ENCODE measurements at regions not wholly inside any gene's neighbourhood (a gene's known extent, or its start where the extent isn't known, plus 50 kb on each side); places are given as distances from the start of the nearest gene placed in this dataset.
"Not testable (repeated sequence)": the region's sequence is repeated elsewhere in the genome, so short reads cannot be mapped to it uniquely, and the experiment has no call there.

DNA sequence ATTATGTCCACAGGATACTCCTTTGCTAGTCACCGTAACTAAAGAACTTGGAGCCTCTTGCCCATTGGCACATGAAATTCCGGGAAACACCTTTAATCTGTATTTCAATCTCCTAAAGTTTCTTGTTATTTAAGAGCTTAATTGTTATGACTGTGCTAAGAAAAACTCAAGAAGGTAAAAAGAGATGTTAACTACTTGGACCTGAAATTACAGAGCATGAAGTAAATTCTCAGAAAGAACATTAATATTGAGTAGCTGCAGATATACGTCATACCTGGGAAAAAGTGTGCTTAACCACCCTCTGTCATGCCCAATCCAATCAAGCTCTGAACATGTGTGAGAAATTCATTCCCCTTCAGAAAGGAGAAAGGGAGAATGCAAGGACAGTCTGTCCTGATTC, 394.9 kb upstream of the PTGER4 start:
- no peak for DNase-seq

DNA sequence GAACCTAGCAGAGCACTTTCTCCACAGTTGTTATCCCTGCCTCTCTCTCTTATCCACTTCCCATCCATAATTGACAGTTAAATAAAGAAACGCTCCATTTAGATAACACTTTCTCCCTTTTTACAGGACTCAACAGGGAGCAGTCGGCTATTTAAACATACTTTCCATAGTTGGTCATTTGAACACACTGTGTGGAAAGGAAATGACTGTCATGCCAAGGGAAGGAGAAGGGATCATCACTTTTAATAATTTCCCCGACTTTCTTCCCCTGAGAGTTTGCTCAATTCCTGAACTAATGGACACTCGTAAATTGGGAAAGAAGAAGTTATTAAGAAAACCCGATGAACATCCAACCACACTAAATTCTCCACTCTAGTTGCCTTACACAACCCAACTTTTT, 400.8 kb upstream of the PTGER4 start:
- no peak for DNase-seq

DNA sequence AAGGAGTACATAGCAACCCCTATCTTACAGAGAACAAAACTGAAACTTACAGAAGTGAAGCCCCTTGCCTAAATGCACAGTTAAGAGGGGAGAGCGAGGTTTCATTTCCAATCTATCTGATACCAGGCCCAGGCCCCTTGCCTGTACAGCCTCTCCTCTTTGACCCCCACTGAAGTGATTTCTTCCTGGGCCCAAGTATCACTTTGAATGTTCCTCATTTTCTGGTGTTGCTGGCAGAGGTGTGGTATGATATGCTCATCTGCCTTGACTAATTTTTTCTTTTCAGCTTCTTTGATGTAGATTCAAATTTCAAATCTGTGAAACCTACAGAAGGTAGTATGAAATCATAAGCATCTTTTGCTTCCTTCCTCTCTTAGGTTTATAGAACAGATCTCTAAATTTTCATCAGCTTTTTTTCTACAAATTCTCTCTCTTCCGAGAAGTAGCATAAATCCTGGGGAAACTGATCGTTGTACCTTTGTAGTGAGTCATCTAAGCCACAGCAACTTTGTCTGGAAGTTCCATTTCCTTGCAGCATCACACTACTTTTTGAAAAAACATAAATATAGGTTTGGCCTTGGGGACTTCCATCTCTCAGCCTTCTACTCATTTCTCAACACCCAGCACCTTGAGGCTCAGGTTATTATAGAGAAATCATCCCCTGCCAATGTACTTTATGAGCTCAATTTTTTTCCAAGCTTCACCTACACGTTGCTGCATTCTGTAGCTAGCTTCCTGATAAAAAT, 402.4 kb upstream of the PTGER4 start:
- no peak for DNase-seq

DNA sequence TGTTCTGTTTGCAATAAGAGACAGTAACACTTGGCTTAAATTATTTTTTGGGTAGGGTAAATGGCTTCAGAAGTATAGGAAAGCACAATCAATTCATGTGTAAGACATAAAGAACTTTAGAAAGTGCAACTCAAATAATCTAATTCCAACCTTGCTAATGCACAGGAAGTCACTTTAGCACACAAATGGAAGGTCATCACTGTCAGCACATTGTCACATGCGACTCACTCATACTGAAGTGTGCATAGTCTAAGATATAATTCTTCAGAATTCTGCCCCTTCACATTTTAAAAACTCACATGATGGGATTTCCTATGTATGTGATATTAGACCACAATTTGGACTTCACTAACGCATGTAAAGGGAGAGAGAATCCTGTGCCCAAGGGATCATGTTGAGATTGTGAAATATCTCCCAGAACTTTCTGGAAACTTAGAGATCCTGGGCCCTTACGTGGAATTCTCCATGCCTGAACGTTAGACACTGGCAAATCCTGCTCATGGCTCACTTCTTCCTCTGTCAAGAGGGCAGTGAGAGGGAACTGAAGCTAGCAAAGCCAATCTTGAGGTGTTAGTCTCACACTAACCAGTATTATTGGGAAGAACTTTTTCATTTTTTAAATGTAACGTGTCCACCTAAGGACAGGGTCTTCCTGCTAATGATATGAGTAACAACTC, 403.2 kb upstream of the PTGER4 start:
- DNase-seq = no peak

DNA sequence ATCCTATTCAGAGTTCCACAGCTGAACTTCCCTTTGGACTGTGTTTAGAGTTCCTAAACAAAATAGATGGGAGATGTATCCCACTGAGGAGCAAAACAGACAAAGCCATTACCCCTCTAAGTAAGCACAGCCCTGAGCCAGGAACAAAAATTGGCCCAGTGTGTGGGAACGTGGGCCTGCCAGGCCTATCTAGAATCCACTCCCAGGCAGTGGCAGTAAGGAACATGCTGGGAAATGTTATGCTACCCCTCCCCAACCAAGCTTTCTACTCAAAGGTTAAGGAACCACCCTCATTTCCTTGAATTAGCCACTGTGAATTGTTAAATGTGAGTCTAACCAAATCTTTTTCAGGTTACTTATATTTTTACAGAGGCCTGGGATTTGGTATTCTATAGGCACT, 405.1 kb upstream of the PTGER4 start:
- no peak for DNase-seq

DNA sequence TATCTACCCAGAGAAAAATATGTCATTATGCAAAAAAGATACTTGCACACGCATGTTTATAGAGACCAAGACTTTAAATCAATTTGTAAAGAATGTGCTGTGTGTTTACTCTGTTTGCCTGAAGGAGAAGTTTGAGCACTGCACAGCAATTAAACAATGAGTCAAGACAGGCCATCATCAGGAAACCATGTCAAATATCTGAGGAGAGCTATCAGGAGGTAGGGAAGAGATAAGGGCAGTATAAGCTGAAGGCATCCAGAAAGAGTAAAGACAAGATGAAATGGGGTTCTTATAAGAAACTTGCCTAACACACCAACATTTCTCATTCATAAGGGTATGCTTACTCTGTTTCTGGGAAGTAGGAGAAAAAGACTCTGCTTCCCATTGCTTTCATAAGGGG, 405.8 kb upstream of the PTGER4 start:
- no peak for DNase-seq

DNA sequence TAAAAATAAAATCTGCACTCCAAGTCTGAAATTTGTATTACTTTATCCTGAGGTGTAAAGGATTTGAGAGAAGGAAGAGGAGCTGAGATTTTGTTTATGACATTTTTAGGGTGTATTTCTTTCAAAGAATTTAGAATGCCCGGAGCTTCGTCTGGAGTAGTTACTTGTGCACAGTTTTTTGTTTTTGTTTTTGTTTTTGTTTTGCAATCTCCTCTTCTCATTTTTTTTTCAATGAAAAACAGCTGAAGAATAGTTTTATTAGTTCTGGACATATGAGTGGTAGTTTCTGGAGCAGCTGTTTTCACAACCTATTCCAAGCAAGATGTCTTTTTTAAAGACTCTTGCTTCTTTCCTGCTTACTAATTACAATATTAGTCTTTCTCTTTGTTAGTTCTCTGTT, 408.2 kb upstream of the PTGER4 start:
- DNase-seq = no peak

DNA sequence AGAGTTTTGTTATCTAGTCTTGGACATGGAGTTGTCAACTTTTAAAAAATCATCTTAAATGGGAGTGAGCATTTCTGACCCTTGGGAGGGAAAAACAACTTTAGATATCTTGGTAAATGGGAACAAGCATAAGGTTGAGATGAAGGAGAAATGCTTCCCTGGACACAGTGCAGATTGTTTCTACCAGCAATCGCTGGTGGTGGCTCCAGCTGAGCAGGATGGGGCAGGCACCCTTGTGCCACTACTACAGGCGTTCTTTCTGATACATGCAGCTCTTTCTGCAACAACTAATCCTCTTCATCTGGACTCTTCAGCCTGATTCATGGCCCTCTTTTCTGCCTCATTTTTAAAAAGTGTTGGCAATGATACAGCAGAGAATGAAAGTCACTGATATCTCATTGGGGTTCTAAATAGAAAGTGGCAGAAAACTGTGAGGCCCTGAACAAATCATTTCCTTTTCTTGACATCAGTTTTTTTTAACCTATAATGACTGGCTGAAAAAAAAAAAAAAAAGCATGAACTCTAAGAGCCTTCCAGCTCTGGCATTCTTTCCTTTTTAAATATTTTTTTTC, 409.4 kb upstream of the PTGER4 start:
- no peak for DNase-seq

DNA sequence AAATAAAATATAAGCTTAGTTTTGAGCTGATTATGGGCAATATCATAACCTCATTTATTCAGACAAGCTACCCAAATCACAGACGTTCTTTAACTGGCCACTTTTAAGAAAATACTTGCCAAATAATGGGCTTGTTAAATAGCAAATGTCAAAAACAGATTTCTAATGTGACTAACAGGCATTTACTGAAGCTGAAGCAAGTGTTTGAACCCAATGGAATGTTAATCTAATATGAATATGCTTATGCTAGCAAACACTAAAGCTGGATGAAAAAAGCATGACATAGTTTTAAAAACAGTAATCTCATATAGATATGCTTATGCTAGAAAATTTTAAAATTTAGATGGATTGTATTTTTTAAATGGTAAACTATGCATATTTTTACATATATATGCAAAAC, 411.6 kb upstream of the PTGER4 start:
- peak in 2 of 3 donors; percentile 19 to 27 for DNase-seq

DNA sequence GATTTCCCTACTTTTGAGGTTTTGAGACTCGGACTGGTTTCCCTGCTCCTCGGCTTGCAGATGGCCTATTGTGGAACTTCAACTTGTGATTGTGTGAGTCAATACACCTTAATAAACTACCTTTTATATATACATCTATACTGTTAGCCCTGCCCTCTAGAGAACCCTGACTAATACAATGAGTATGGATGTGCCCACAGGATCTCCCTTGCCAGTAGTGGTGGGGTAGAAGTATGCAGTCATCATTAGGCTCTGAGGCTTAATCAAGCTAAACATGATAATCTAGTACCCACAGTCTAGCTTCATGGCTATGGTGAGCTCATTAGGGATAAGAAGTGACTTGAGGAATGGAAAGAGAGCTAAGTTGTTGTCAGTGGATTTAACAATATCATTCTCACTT, 412.8 kb upstream of the PTGER4 start:
- DNase-seq = no peak

DNA sequence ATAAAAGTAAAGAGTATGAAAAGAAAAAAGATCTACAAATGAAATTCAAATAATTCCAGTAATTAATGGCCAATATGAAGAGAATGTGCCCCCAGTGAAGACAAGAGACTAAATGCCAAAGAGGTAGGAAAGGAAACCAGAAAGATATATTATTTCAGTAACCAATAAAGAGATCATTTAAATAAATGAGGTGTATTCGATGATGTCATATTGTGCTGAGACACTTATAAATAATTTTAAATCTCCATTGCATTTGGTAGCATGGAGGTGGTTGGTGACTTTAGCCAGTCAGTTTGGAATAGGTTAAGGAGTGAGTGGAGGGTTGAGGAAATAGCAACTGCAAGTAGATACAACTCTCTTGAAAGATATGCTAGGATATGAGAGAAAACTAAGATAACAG, 417.7 kb upstream of the PTGER4 start:
- DNase-seq = no peak

DNA sequence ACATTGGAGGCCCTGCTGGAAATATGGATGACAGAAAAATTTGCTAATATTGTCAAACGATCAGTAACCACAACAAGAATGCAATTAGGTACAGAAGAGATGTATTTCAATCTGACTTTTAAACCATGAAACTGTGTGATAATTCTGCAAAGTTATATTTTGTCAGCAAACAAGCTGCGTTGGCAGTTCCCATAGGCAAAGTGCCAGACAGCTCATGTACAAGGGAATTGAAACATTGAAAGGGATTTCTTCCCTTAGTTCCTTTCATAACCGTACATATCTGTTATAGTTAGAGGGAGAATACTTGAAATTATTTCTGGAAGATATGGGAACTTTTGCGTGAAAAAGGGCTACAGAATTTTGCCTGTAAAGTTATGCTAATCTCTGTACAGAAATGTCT, 419.4 kb upstream of the PTGER4 start:
- peak; percentile 12 to 68 (median 46) for DNase-seq

DNA sequence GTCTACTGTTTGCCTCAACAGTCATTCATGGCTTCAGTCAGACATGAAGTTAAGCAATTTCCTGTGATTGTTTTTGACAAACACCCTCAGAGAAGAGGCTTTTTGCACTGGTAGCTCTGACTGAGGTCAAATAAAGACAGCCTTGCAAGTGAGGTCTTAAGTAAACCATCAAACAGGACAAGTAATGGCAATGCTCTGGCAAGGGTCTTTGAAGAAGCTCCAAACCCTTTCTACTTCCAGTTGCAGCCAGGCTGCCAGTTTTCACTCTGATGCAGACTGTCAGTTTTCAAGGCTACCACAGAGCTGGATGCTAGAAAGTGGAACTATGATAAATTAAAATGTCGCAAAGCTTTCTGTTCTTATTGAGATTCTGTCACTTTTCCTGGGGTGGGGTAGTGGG, 421.5 kb upstream of the PTGER4 start:
- no peak for DNase-seq

DNA sequence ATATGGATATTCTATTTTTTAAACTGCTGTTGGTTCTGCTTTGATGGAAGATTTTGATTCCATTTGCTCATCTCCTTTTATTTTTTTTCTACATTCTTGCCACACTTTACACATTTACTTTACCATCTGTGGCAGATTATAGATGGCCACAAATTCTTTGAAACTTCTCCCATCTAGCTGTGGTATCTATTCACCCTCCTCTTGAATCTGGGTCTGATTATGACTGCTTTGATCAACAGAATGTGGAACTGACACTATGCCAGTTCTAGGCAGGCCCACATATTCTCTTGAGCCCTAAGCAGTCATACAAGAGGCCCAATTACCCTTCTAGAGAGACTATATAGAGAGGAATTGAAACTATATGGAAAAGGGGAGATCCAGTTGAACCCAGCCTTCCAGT, 439.0 kb upstream of the PTGER4 start:
- no peak for DNase-seq

DNA sequence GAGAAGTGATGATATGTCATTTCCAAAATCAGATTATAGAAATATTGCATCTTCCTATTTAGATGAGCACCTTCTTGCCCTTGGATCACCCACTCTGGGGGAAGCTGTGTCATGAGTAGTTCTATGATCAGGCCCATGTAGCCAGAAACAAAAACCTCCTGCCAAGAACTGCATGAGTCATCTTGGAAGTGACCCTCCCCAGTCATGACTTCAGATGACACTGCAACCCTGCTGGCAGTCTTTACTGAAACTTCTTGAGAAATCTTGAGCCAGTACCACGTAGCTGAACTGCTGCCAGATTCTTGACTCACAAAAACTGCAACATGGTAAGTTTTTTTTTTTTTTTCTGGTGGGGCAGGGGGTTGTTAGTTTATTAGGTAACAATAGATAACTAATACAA, 439.6 kb upstream of the PTGER4 start:
- no peak for DNase-seq

DNA sequence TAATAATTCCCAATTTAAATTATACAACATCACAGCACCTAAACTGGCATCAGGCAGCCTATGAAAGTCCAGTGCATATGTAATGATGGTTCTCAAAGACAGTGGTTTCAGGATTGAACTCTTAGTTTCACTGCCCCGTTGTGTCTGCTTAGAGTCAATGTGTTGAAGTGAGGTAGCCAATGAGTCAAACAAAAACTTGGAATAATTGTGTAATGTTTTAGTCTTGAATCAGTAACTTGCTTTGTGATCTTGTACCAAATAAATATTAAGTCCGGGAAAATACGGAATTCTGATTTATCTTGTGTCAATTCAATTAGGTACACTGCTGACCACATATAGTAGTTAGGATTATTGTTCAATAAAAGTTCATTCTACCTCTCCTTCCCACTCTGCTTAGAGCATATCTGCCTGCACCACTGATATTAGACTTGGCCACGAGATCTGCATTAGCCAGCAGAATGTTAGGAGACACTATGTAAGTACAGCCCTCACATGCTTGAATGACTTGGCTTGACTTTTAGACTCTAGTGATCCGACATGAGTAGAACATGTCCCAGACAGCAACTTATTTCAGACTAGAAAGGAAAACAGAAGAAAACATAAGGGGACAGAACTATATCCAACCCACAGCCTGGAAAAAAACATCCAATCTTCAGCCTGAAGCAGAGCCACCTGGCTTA, 441.5 kb upstream of the PTGER4 start:
- no peak for DNase-seq

DNA sequence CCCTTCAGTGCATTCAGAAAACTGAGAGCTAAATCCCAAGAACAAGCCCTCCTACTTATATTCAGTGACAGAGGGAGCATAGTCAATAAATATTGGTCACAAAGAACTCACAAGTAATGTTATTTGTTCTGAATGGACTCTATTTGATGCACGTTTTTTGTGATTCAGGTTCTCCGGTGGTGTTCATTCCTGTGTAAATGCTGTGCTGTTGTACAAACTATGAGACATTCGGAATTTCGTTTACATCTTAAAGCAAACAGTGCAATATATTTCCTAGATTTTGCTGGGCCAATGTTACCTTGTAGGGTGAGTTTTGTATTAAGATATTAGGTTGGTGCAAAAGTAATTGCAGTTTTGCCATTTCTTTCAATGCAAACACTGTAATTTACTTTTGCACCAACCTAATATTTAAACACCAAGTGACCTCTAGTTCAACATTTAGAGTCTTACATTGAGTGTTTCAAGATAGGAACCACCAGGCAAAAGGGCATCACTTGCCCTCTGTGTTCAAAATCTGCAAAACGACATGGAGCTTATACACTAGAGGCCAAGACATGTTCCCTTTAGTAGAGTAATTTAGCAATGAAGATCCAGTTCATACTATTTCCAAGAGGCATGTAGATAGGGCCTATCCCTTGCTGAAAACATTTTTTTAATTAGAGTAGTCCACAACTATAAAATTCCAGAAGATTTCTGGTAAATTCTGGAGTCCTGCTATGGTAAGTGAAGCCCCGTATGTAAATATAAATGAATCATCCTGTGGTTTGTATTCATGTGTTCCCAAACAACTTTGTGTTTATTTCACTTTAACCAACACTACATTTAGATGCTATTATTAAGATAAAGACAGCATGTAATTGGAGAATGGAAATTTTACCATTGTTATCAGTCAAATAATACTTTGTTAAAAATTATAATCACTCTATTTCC, 444.0 kb upstream of the PTGER4 start:
- no peak for DNase-seq

DNA sequence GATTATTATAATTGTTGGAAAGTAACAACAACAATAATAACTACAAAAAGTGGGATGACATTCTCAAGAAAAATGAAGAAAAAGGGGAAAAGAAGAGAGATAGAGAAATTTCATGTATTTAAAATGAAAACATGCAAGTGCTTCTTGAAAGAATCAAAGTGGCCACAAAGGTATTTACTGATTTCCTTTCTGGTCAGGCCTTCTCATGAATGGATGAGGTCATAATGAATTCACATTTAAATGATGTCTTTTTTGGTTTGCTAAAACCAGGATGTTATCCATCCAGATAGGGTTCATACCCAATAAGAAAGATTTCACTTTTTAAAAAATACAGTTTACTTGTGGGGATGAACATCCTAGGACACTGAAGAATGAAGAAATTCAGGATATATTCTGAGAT, 446.4 kb upstream of the PTGER4 start:
- DNase-seq = no peak

DNA sequence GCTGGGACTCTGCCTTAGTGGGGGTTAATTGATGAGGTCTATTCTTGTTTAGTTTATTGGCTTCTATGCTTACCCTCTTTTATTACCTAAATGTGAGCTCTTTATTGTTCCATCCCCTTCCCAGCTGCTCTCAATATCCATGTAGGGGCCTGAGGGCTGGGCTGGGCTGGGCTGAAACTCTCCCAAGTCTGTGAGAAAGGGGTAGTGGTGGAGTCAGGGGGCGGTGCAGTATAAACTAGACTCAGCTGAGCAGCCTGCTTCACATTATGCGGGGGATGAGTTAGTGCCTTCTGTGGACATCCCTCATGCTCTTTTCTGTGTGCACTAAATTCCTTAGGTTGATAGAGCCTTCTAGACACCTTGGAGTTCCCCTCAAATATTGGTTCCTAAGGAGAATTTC, 451.8 kb upstream of the PTGER4 start:
- DNase-seq = peak in 1 of 3 donors; percentile 18

DNA sequence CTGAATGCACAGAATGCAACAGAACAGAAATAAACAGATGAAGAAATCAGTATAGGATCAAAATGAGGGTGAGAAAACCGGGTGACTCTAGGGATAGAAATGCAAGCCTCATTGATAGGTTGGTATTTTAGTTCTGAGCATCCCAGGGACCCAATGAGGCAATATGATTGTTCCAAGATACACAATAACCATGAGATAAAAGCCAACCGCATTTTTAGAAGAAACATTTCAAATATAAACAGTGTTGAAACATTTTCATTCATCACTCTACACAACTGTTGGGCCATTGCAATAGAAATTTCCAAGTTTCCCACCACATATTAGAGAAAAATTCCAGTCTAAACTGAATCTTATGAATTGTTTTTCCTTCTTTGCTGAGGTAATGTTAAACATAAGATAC, 452.3 kb upstream of the PTGER4 start:
- DNase-seq = no peak

DNA sequence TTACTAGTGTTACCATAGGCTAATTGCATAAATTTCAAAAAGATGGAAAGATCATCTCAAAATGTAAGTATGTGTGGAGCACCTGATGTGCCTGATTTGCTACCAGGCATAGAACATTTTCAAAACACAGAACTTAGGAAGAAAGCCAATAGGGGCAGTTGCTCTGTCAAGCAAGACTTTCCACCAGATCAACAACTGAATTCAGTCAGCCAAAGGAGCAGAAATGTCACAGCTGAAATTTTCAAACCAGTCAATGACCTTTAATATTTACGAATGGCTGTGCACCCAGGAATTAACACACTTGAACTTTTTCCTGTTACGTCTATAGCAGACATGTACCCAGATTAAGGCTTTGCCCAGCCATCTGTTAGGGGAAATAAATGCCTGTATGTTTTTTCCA, 452.8 kb upstream of the PTGER4 start:
- DNase-seq = peak in 1 of 3 donors; percentile 27

DNA sequence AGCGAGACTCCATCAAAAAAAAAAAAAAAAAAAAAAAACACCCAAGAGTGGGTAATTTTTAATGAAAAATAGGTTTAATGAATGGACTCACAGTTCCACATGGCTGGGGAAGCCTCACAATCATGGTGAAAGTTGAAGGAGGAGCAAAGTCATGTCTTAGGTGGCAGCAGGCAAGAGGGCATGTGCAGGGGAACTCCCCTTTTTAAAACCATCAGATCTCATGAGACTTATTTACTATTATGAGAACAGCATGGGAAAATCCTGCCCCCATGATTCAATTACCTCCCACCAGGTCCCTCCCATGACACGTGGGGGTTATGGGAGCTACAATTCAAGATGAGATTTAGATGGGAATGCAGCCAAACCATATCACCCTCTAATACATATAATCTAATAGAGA, 454.6 kb upstream of the PTGER4 start:
- DNase-seq = not testable (repeated sequence)
